ENCODE measurements at regions not wholly inside any gene's neighbourhood (a gene's known extent, or its start where the extent isn't known, plus 50 kb on each side); places are given as distances from the start of the nearest gene placed in this dataset.

GRCh38 chr13:74084375-74084935 lies 49.7 kb downstream of the KLF12 start:
- in situ Hi-C loops (cut with MboI; ENCODE audit: low sequenced_read_pairs), result no loop called here

- in situ Hi-C loops (cut with MboI; ENCODE audit: low sequenced_read_pairs), result no loop called here
Observed at GRCh38 chr13:74082741-74083160, 51.5 kb downstream of the KLF12 start.

- in situ Hi-C loops (cut with MboI; ENCODE audit: low sequenced_read_pairs), result no loop called here
Observed at GRCh38 chr13:74080762-74081161, 53.4 kb downstream of the KLF12 start.

GRCh38 chr13:74077792-74078191 lies 56.4 kb downstream of the KLF12 start:
- in situ Hi-C loops (cut with MboI; ENCODE audit: low sequenced_read_pairs), result no loop called here

- in situ Hi-C loops (cut with MboI; ENCODE audit: low sequenced_read_pairs), result no loop called here
Observed at GRCh38 chr13:74077375-74077774, 56.8 kb downstream of the KLF12 start.

GRCh38 chr13:74074723-74075122 lies 59.5 kb downstream of the KLF12 start:
- in situ Hi-C loops (cut with MboI; ENCODE audit: low sequenced_read_pairs), result no loop called here

GRCh38 chr13:74073274-74073673 lies 60.9 kb downstream of the KLF12 start:
- in situ Hi-C loops (cut with MboI; ENCODE audit: low sequenced_read_pairs), result no loop called here

GRCh38 chr13:74070513-74070912 lies 63.7 kb downstream of the KLF12 start:
- in situ Hi-C loops (cut with MboI; ENCODE audit: low sequenced_read_pairs), result no loop called here

- in situ Hi-C loops (cut with MboI; ENCODE audit: low sequenced_read_pairs), result no loop called here
Observed at GRCh38 chr13:74070065-74070464, 64.1 kb downstream of the KLF12 start.

- in situ Hi-C loops (cut with MboI; ENCODE audit: low sequenced_read_pairs), result no loop called here
Observed at GRCh38 chr13:74068471-74068870, 65.7 kb downstream of the KLF12 start.

GRCh38 chr13:74067818-74068217 lies 66.4 kb downstream of the KLF12 start:
- in situ Hi-C loops (cut with MboI; ENCODE audit: low sequenced_read_pairs), result no loop called here

GRCh38 chr13:74066937-74067336 lies 67.3 kb downstream of the KLF12 start:
- in situ Hi-C loops (cut with MboI; ENCODE audit: low sequenced_read_pairs), result no loop called here

GRCh38 chr13:74064805-74065312 lies 69.3 kb downstream of the KLF12 start:
- in situ Hi-C loops (cut with MboI; ENCODE audit: low sequenced_read_pairs), result no loop called here

- in situ Hi-C loops (cut with MboI; ENCODE audit: low sequenced_read_pairs), result no loop called here
Observed at GRCh38 chr13:74063533-74064100, 70.6 kb downstream of the KLF12 start.

GRCh38 chr13:74062933-74063332 lies 71.3 kb downstream of the KLF12 start:
- in situ Hi-C loops (cut with MboI; ENCODE audit: low sequenced_read_pairs), result no loop called here

- in situ Hi-C loops (cut with MboI; ENCODE audit: low sequenced_read_pairs), result no loop called here
Observed at GRCh38 chr13:74061926-74062595, 72.1 kb downstream of the KLF12 start.

- in situ Hi-C loops (cut with MboI; ENCODE audit: low sequenced_read_pairs), result no loop called here
Observed at GRCh38 chr13:74056801-74057542, 77.2 kb downstream of the KLF12 start.

GRCh38 chr13:74052402-74052928 lies 81.7 kb downstream of the KLF12 start:
- in situ Hi-C loops (cut with MboI; ENCODE audit: low sequenced_read_pairs), result no loop called here

- in situ Hi-C loops (cut with MboI; ENCODE audit: low sequenced_read_pairs), result no loop called here
Observed at GRCh38 chr13:74048756-74049155, 85.4 kb downstream of the KLF12 start.

GRCh38 chr13:74047931-74048600 lies 86.1 kb downstream of the KLF12 start:
- in situ Hi-C loops (cut with MboI; ENCODE audit: low sequenced_read_pairs), result no loop called here

GRCh38 chr13:74046431-74046830 lies 87.8 kb downstream of the KLF12 start:
- in situ Hi-C loops (cut with MboI; ENCODE audit: low sequenced_read_pairs), result no loop called here

Data from HL-60/S4 treated with retinoic acid at 250 ng/mL for 4 days and 3 days (cell line).